ENCODE measurements at regions not wholly inside any gene's neighbourhood (a gene's known extent, or its start where the extent isn't known, plus 50 kb on each side); places are given as distances from the start of the nearest gene placed in this dataset.

DNA sequence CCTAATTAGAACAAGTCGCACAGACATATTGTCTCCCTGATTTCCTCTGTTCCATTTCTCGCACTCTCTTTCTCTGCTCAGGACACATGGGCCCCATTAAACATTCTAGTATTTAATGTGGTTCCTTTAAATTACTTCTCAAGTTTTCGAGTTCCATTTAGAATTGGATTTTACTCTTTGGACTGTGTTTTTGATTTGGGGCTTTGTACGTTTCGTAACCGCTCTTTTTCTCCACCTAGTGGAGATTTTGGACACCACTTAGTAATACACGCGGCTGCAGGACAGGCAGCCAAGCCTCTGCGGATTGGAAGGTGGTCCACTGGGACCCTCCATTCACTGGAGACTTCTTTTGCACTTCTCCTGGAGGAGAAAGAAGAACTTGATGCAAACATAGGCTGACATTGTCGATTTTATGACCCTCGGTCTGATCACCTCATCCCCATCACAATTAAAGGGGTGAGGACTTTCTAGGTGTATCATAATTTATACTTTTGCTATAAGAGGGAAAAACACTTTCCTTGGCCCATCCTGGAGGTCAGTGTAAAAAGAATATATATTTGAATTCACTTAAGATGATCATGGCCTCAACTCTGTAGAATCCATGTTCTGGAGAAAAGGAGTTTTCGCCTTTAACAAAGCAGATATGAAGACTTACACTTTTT is 85.7 kb downstream of the NOG start:
- H3K4me2 ChIP-seq (ENCODE audit: insufficient read depth, low read length), result peak overlapping the region; percentile 80
- no peaks in the 10 kb centered on the region for H4K20me1 ChIP-seq (replicated peaks; ENCODE audit: control insufficient read depth, extremely low read depth, insufficient read depth, low read length)
- H3K36me3 ChIP-seq (ENCODE audit: control insufficient read depth in 2 of 2, extremely low read depth in 1 of 2, insufficient read depth in 2 of 2, low read length in 2 of 2), result no peaks in the 10 kb centered on the region
- H3K9me3 ChIP-seq (replicated peaks; ENCODE audit: control insufficient read depth, insufficient read depth, low read length), result no peaks in the 10 kb centered on the region
- H3K9ac ChIP-seq (replicated peaks; ENCODE audit: extremely low read depth, insufficient read depth, low read length), result peak overlapping the region; percentile 62
- dilution Hi-C loops (cut with MboI; ENCODE audit: extremely low pct_ligation_motif_present, low sequenced_read_pairs), result no loop called here
- H2AFZ ChIP-seq (ENCODE audit: low read depth, low read length), result peak overlapping the region; percentile 73
- peak overlapping the region; percentile 19 to 58 (median 21) for H3K4me3 ChIP-seq (replicated peaks in 1 of 3; ENCODE audit: insufficient read depth in 1 of 3, low read depth in 1 of 3, low read length in 3 of 3)
- ChIA-PET POLR2A (no interaction called here), CTCF (interaction anchor here (0.8 to 3.4 kb wide), 12 partner anchors 7 to 179 kb away, joined by 3 to 55 read pairs (median 7); partner anchors contain the start of gene NOG)
- FAIRE-seq, result peak; percentile 86
- DNase-seq (ENCODE audit: low read depth, low spot score), result peak; percentile 54
- H3K27me3 ChIP-seq (ENCODE audit: control insufficient read depth in 2 of 2, insufficient read depth in 2 of 2, low read length in 2 of 2), result peaks cover 27 to 38% of the 10 kb centered on the region in 2 experiments
- BruUV-seq (replicated peaks), result no TSS peak
- no peak overlapping the region for H3K27ac ChIP-seq (ENCODE audit: insufficient read depth, low read depth, low read length)
- H3K9me1 ChIP-seq (replicated peaks; ENCODE audit: control insufficient read depth, extremely low read depth, insufficient read depth, low read length), result no peaks in the 10 kb centered on the region
- peaks cover 32% of the 10 kb centered on the region for H3K4me1 ChIP-seq (ENCODE audit: control insufficient read depth, extremely low read depth, insufficient read depth, low read length)
- intact Hi-C loops (cut with micrococcal nuclease), result loop anchor here (1.0 kb wide), 3 partner anchors 37 to 101 kb away; partner anchors contain the start of gene NOG
- H3K79me2 ChIP-seq (ENCODE audit: control insufficient read depth, insufficient read depth, low read length), result no peaks in the 10 kb centered on the region
- TF ChIP-seq, protein P1, sequence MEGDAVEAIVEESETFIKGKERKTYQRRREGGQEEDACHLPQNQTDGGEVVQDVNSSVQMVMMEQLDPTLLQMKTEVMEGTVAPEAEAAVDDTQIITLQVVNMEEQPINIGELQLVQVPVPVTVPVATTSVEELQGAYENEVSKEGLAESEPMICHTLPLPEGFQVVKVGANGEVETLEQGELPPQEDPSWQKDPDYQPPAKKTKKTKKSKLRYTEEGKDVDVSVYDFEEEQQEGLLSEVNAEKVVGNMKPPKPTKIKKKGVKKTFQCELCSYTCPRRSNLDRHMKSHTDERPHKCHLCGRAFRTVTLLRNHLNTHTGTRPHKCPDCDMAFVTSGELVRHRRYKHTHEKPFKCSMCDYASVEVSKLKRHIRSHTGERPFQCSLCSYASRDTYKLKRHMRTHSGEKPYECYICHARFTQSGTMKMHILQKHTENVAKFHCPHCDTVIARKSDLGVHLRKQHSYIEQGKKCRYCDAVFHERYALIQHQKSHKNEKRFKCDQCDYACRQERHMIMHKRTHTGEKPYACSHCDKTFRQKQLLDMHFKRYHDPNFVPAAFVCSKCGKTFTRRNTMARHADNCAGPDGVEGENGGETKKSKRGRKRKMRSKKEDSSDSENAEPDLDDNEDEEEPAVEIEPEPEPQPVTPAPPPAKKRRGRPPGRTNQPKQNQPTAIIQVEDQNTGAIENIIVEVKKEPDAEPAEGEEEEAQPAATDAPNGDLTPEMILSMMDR (IDR thresholded peaks at IDR 0.05; ENCODE audit: extremely low read depth in 1 of 2, insufficient read depth in 1 of 2, low read depth in 1 of 2, low read length in 2 of 2), result peak; percentile 60 to 61
- TF ChIP-seq MYC (IDR thresholded peaks at IDR 0.05; ENCODE audit: low read depth, low read length), result no peak

DNA sequence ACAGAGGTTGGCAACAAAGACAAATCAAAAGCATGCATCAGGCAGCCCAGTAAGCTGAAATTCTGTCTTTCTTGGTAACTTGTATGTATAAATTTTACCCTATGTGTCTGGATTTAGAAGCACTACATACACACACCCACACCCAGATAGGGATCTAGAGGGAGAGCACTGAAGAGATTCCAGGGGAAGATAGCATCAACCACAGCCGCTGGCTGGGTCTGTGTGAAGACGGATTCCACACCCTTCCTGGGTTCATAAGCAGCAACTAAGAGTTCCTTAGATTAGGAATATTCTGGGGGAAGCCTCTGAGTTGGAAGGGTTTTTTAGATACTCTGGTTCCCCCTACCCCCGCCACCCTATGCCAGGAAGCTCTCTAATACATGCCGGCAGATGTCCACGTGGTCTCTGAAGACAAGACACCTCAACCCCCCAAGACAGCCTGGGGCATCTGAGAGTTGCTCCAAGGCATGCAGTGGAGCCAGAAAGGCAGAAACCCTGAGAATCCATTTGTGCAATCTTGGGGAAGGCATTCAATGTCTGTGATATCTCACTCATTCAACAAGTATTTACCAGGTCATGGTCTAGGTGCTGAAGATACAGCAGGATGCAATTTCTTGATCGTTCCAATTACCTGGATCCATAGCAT is 86.4 kb downstream of the NOG start:
- no peak overlapping the region for H2AFZ ChIP-seq (ENCODE audit: low read depth, low read length)
- intact Hi-C loops (cut with micrococcal nuclease) (loop anchor here (1.0 kb wide), 3 partner anchors 36 to 100 kb away; partner anchors contain the start of gene NOG), dilution Hi-C loops (cut with MboI; ENCODE audit: extremely low pct_ligation_motif_present, low sequenced_read_pairs) (no loop called here)
- TF ChIP-seq GATA2 (IDR thresholded peaks at IDR 0.05; ENCODE audit: insufficient read depth, insufficient read length, low read depth, low read length) (peak; percentile 56), POLR2A (IDR thresholded peaks at IDR 0.05; ENCODE audit: low read depth, low read length) (no peak)
- CTCF ChIA-PET, result interaction anchor here (0.7 to 4.5 kb wide), 8 partner anchors 10 to 180 kb away, joined by 3 to 35 read pairs (median 8); partner anchors contain the start of gene NOG
- no peak for DNase-seq (ENCODE audit: low read depth, low spot score)
- H3K4me3 ChIP-seq (replicated peaks in 1 of 3; ENCODE audit: insufficient read depth in 1 of 3, low read depth in 1 of 3, low read length in 3 of 3), result no peak overlapping the region
- no peaks in the 10 kb centered on the region for H3K9me1 ChIP-seq (replicated peaks; ENCODE audit: control insufficient read depth, extremely low read depth, insufficient read depth, low read length)
- H4K20me1 ChIP-seq (replicated peaks; ENCODE audit: control insufficient read depth, extremely low read depth, insufficient read depth, low read length), result no peaks in the 10 kb centered on the region
- peaks cover 32% of the 10 kb centered on the region for H3K4me1 ChIP-seq (ENCODE audit: control insufficient read depth, extremely low read depth, insufficient read depth, low read length)
- POLR2A ChIA-PET, result no interaction called here
- H3K9ac ChIP-seq (replicated peaks; ENCODE audit: extremely low read depth, insufficient read depth, low read length), result no peak overlapping the region
- no TSS peak for BruUV-seq (replicated peaks)
- no peaks in the 10 kb centered on the region for H3K79me2 ChIP-seq (ENCODE audit: control insufficient read depth, insufficient read depth, low read length)
- no peaks in the 10 kb centered on the region for H3K36me3 ChIP-seq (ENCODE audit: control insufficient read depth in 2 of 2, extremely low read depth in 1 of 2, insufficient read depth in 2 of 2, low read length in 2 of 2)
- peaks cover 25 to 33% of the 10 kb centered on the region in 2 experiments for H3K27me3 ChIP-seq (ENCODE audit: control insufficient read depth in 2 of 2, insufficient read depth in 2 of 2, low read length in 2 of 2)
- FAIRE-seq, result no peak
- no peak overlapping the region for H3K27ac ChIP-seq (ENCODE audit: insufficient read depth, low read depth, low read length)
- H3K9me3 ChIP-seq (replicated peaks; ENCODE audit: control insufficient read depth, insufficient read depth, low read length), result no peaks in the 10 kb centered on the region
- H3K4me2 ChIP-seq (ENCODE audit: insufficient read depth, low read length), result no peak overlapping the region
